Choroid plexus epithelial cell (primary cell): ENCODE measurements at regions not wholly inside any gene's neighbourhood (a gene's known extent, or its start where the extent isn't known, plus 50 kb on each side); places are given as distances from the start of the nearest gene placed in this dataset.
A peak's percentile ranks its signal among the peaks of the same experiment; 100 is the strongest.

Experiments
- DNase-seq: peaks from one replicate; pipeline ENCODE4 v3.0.0-alpha.2; 2010; ENCODE audit warnings: low read depth
- H3K4me3 ChIP-seq: 2 replicates; pipeline ENCODE4 v1.5.1; 2011; ENCODE audit warnings: low read depth, mild to moderate bottlenecking, control low read depth, low read length, moderate library complexity
- TF ChIP-seq, protein P1 (sequence below): conservative IDR thresholded peaks from 2 replicates; pipeline ENCODE4 v1.5.1; 2011; ENCODE audit warnings: low read depth, mild to moderate bottlenecking, control low read depth, inconsistent platforms, low read length, moderate library complexity

GRCh38 chr18:69175681-69176080, 225.0 kb upstream of the DOK6 start:
- no peak overlapping the region for H3K4me3 ChIP-seq
- DNase-seq: no peak
- TF ChIP-seq, protein P1, sequence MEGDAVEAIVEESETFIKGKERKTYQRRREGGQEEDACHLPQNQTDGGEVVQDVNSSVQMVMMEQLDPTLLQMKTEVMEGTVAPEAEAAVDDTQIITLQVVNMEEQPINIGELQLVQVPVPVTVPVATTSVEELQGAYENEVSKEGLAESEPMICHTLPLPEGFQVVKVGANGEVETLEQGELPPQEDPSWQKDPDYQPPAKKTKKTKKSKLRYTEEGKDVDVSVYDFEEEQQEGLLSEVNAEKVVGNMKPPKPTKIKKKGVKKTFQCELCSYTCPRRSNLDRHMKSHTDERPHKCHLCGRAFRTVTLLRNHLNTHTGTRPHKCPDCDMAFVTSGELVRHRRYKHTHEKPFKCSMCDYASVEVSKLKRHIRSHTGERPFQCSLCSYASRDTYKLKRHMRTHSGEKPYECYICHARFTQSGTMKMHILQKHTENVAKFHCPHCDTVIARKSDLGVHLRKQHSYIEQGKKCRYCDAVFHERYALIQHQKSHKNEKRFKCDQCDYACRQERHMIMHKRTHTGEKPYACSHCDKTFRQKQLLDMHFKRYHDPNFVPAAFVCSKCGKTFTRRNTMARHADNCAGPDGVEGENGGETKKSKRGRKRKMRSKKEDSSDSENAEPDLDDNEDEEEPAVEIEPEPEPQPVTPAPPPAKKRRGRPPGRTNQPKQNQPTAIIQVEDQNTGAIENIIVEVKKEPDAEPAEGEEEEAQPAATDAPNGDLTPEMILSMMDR: no peak

DNA sequence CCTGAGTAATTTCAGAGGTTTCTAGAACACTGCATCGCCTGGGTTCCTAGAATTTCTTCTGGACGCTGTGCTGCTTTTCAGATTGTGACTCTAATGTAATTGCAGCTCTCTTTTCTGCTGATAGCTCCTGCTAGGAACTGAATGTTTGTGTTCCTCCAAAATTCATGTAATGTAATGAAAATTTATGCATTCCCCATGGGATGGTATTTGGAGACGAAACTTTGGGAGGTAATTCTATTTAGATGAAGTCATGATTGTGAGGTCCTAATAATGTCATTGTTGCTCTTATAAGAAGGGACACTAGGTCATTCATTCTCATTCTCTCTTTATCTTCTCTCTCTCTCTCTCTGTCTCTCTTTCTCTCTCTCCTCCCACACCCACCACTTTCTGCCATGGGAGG, 223.9 kb upstream of the DOK6 start:
- TF ChIP-seq, protein P1: no peak
- H3K4me3 ChIP-seq: no peak overlapping the region
- DNase-seq: no peak

DNA sequence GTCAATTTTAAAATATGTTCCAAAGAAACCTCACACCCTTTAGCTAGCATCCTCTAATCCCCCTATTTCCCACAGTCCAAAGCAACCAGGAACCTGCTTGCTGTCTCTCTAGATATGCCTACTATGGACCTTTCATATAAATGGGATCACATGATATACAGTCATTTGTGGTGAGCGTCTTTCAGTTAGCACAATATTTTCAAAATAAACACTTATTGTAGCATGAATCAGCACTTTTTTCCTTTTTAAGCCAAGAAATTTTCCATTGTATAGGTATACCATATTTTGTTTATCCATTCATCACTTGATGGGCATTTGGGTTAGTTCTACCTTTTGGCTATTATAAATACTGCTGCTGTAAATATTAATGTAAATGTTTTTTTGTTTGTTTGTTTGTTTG, 223.0 kb upstream of the DOK6 start:
- DNase-seq: peak; percentile 13
- TF ChIP-seq, protein P1: no peak
- no peak overlapping the region for H3K4me3 ChIP-seq

GRCh38 chr18:69186162-69186561, 214.5 kb upstream of the DOK6 start:
- TF ChIP-seq, protein P1: no peak
- no peak for DNase-seq
- no peak overlapping the region for H3K4me3 ChIP-seq

- H3K4me3 ChIP-seq: no peak overlapping the region
- TF ChIP-seq, protein P1: no peak
- DNase-seq: no peak
Measured at GRCh38 chr18:69196336-69196735, 204.4 kb upstream of the DOK6 start.

GRCh38 chr18:69205925-69206324, 194.8 kb upstream of the DOK6 start:
- H3K4me3 ChIP-seq: no peak overlapping the region
- peak; percentile 2 for DNase-seq
- TF ChIP-seq, protein P1: no peak

DNA sequence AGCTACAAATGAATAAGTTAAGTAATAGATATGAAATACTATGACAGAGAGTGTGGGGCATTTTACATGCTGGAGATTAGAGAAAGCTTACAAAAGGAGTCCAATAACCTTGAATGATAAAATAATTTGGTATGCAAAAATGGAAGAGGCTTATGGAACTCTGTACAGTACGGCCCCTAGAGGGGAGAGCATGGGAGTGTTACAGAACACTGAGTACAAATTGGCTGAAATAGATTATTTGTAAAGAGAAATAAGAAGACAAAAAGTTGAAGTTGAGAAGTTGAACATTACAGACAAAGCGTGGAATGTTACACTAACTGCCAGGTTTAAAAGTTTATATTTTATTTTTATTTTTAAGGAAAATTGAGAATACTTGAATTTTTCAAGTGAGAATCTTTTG, 192.1 kb upstream of the DOK6 start:
- TF ChIP-seq, protein P1: no peak

More for the DNA sequence above, 192.1 kb upstream of the DOK6 start:
- no peak overlapping the region for H3K4me3 ChIP-seq
- no peak for DNase-seq
